Spinal cord (tissue), 9 donors: ENCODE measurements at regions not wholly inside any gene's neighbourhood (a gene's known extent, or its start where the extent isn't known, plus 50 kb on each side); places are given as distances from the start of the nearest gene placed in this dataset.

ENCODE experiments used
- DNase-seq, 6 donors: peaks; one replicate each; pipeline versions ENCODE4 v3.0.0 to v3.0.0-alpha.2; 2013 to 2015; ENCODE audit warnings: low spot score in 6 of 6, low read depth in 4 of 6
- H3K27ac ChIP-seq: one replicate; pipeline ENCODE4 v1.5.1; 2013; ENCODE audit warnings: low read depth, low read length, control low read depth
- H3K27me3 ChIP-seq: one replicate; pipeline ENCODE4 v1.6.1; 2013; ENCODE audit warnings: low read length; ENCODE audit not compliant: control insufficient read depth, insufficient read depth
- H3K36me3 ChIP-seq: one replicate; pipeline ENCODE4 v1.6.1; 2013; ENCODE audit warnings: low read length; ENCODE audit not compliant: control insufficient read depth, insufficient read depth
- H3K4me1 ChIP-seq: one replicate; pipeline ENCODE4 v1.6.1; 2013; ENCODE audit warnings: low read length; ENCODE audit not compliant: control insufficient read depth, insufficient read depth
- H3K4me3 ChIP-seq: one replicate; pipeline ENCODE4 v1.5.1; 2013; ENCODE audit warnings: low read depth, low read length, control low read depth
- H3K9me3 ChIP-seq: one replicate; pipeline ENCODE4 v1.6.1; 2013; ENCODE audit warnings: low read length; ENCODE audit not compliant: control insufficient read depth, insufficient read depth
- WGBS: methylation state at CpG from one replicate; pipeline ENCODE4 v1.1.5; 2013; ENCODE audit warnings: missing lambda C conversion rate; ENCODE audit not compliant: insufficient coverage; 5-methylcytosine and 5-hydroxymethylcytosine counted together
- donor health status: healthy.

DNA sequence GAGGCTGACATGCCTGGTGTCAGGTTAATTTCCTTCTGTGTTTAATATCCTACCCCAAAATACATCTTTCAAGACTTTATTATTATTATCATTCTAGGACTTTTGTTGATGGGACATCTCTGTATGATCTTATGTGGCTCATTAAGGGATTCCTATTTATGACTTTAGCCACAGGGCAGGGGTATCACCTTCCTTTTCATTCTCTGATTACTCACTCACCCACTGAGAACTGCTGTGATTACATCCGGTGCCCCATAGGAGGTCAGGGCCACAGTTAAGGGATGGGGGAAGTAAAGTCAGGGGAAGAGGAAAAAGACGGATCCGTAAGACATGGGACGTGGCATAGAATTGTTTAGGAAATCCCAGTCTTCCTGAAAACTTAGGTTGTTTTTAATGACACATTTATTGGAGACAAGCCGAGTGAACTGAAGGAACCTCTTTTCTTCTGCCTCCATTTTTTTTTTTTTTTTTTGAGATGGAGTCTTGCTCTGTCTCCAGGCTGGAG, 61.0 kb upstream of the PITRM1 start:
- Histone ChIP-seq H3K27ac (no peak overlapping the region), H3K27me3 (peaks cover under 1% of the 10 kb centered on the region), H3K9me3 (no peaks in the 10 kb centered on the region), H3K4me3 (no peak overlapping the region), H3K4me1 (peaks cover 19% of the 10 kb centered on the region), H3K36me3 (no peaks in the 10 kb centered on the region)
- 100% methylated on average over 2 of the region's 5 CpGs for WGBS
- no peak for DNase-seq

GRCh38 chr10:3231951-3232730, 59.6 kb upstream of the PITRM1 start:
- 97% methylated on average over 6 of the region's 12 CpGs for WGBS
- Histone ChIP-seq H3K4me1 (peaks cover 6% of the 10 kb centered on the region), H3K9me3 (no peaks in the 10 kb centered on the region), H3K27ac (no peak overlapping the region), H3K27me3 (peaks cover 2% of the 10 kb centered on the region), H3K4me3 (no peak overlapping the region), H3K36me3 (no peaks in the 10 kb centered on the region)
- no peak for DNase-seq

DNA sequence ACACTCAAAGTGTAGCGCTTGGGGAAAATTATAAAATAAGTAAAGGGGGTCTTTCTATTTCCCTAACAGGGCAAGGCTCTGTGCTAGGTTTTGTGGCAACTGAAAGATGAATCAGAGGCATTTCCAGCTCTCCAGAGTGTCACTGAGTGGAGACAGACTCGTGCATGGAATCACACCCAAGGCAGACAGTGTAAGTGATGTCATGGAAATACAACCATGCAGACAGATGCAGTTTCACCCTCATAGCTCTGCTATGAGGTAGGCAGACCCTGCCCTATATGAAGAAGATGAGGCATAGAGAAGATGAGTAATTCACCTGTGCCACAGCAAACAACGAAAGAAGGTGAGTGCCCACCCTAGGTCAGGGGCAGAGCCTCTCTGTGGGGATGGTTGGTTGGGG, 57.2 kb upstream of the PITRM1 start:
- H3K27me3 ChIP-seq, result peaks cover 2% of the 10 kb centered on the region
- no peak overlapping the region for H3K4me3 ChIP-seq
- H3K36me3 ChIP-seq, result no peaks in the 10 kb centered on the region
- WGBS, result 81% methylated on average over 2 of the region's 3 CpGs
- no peak overlapping the region for H3K27ac ChIP-seq
- H3K9me3 ChIP-seq, result no peaks in the 10 kb centered on the region
- H3K4me1 ChIP-seq, result no peaks in the 10 kb centered on the region
- no peak for DNase-seq

GRCh38 chr10:3228629-3228945, 56.0 kb upstream of the PITRM1 start:
- H3K27me3 ChIP-seq, result peaks cover 2% of the 10 kb centered on the region
- DNase-seq, result no peak
- H3K36me3 ChIP-seq, result no peaks in the 10 kb centered on the region
- no peak overlapping the region for H3K27ac ChIP-seq
- H3K4me1 ChIP-seq, result no peaks in the 10 kb centered on the region
- H3K9me3 ChIP-seq, result no peaks in the 10 kb centered on the region
- WGBS, result 83% methylated on average over 10 of the region's 10 CpGs
- no peak overlapping the region for H3K4me3 ChIP-seq

- no peak for DNase-seq
- Histone ChIP-seq H3K36me3 (no peaks in the 10 kb centered on the region), H3K27ac (peak overlapping the region; percentile 61), H3K4me3 (no peak overlapping the region), H3K27me3 (peaks cover 2% of the 10 kb centered on the region), H3K4me1 (no peaks in the 10 kb centered on the region), H3K9me3 (no peaks in the 10 kb centered on the region)
- 64% methylated on average over 8 of the region's 11 CpGs for WGBS
Observed at GRCh38 chr10:3226960-3227744, 54.6 kb upstream of the PITRM1 start.

GRCh38 chr10:3225561-3225960, 53.0 kb upstream of the PITRM1 start:
- WGBS, result no CpG with 5 or more reads among the region's 3 CpGs
- no peaks in the 10 kb centered on the region for H3K9me3 ChIP-seq
- H3K27ac ChIP-seq, result no peak overlapping the region
- DNase-seq, result no peak
- H3K36me3 ChIP-seq, result no peaks in the 10 kb centered on the region
- no peak overlapping the region for H3K4me3 ChIP-seq
- H3K4me1 ChIP-seq, result no peaks in the 10 kb centered on the region
- peaks cover 2% of the 10 kb centered on the region for H3K27me3 ChIP-seq

- H3K36me3 ChIP-seq, result no peaks in the 10 kb centered on the region
- peaks cover 2% of the 10 kb centered on the region for H3K27me3 ChIP-seq
- no peak overlapping the region for H3K27ac ChIP-seq
- DNase-seq, result no peak
- 96% methylated on average over 3 of the region's 3 CpGs for WGBS
- no peak overlapping the region for H3K4me3 ChIP-seq
- H3K4me1 ChIP-seq, result no peaks in the 10 kb centered on the region
- no peaks in the 10 kb centered on the region for H3K9me3 ChIP-seq
Observed at GRCh38 chr10:3224241-3224640, 51.7 kb upstream of the PITRM1 start.

DNA sequence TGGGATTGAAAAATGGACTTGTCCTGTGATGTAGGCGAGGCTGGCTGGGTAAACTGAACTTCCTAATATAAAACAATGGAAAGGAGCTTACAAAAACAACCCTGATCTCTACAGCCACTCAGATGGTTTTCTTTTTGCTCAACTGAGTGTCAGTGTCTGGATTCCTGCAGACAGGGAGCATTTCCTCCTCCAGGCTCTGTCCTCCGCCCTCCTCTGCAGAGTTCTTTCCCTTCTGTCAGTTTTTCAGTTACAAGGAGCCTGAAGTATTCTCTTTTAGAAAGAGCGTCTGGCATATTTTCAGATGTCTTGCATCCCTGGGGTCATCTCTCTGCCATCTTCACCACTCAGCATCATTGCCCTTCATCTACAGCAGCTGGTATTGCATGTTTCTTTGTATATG, 50.0 kb upstream of the PITRM1 start:
- Histone ChIP-seq H3K4me1 (no peaks in the 10 kb centered on the region), H3K36me3 (no peaks in the 10 kb centered on the region), H3K27me3 (no peaks in the 10 kb centered on the region), H3K27ac (peak overlapping the region; percentile 29), H3K9me3 (no peaks in the 10 kb centered on the region), H3K4me3 (no peak overlapping the region)
- DNase-seq, result peak in 1 of 6 donors; percentile 21
- 63% methylated on average over 1 of the region's 3 CpGs for WGBS
